ENCODE measurements at regions not wholly inside any gene's neighbourhood (a gene's known extent, or its start where the extent isn't known, plus 50 kb on each side); places are given as distances from the start of the nearest gene placed in this dataset.

GRCh38 chr5:3780278-3780677 is 184.6 kb downstream of the IRX1 start:
- TF ChIP-seq GATA3 (IDR thresholded peaks at IDR 0.05; ENCODE audit: low read depth, low read length) (no peak), GATA2 (IDR thresholded peaks at IDR 0.05; ENCODE audit: low read depth, low read length) (no peak)
